ENCODE measurements at regions not wholly inside any gene's neighbourhood (a gene's known extent, or its start where the extent isn't known, plus 50 kb on each side); places are given as distances from the start of the nearest gene placed in this dataset.
"Not testable (repeated sequence)": the region's sequence is repeated elsewhere in the genome, so short reads cannot be mapped to it uniquely, and the experiment has no call there.

GRCh38 chrX:128818690-128819089 lies 704.6 kb downstream of the SMARCA1 start:
- no peak overlapping the region for H3K4me3 ChIP-seq (ENCODE audit: low read length)
- DNase-seq (ENCODE audit: low read depth) = no peak
- TF ChIP-seq CTCF (conservative IDR thresholded peaks at IDR 0.05; ENCODE audit: low read length) = no peak

GRCh38 chrX:128816919-128817318 lies 706.4 kb downstream of the SMARCA1 start:
- TF ChIP-seq CTCF (conservative IDR thresholded peaks at IDR 0.05; ENCODE audit: low read length) = no peak
- no peak overlapping the region for H3K4me3 ChIP-seq (ENCODE audit: low read length)
- no peak for DNase-seq (ENCODE audit: low read depth)

DNA sequence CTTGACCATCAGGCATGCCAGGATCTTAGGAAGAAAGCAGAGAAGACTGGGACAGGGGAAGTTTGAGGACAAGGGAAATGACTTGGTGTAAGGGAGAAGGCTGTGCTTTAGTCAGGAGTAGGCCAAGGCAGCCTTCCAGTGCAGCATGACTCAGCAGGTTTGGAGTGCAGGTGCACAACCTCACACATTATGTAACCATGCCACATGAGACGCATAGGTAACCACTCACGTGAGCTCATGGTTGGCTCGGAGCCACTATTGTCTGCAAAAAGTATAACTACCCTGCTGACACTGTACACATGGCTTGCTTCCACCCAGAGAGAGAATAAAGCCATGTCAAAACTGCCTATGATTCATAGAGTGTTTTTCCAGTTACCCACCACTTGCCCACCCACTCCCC lies 715.9 kb downstream of the SMARCA1 start:
- TF ChIP-seq CTCF (conservative IDR thresholded peaks at IDR 0.05; ENCODE audit: low read length) = no peak
- DNase-seq (ENCODE audit: low read depth) = no peak
- H3K4me3 ChIP-seq (ENCODE audit: low read length) = no peak overlapping the region

GRCh38 chrX:128805236-128805635 lies 718.1 kb downstream of the SMARCA1 start:
- H3K4me3 ChIP-seq (ENCODE audit: low read length) = no peak overlapping the region
- TF ChIP-seq CTCF (conservative IDR thresholded peaks at IDR 0.05; ENCODE audit: low read length) = no peak
- no peak for DNase-seq (ENCODE audit: low read depth)

- no peak for TF ChIP-seq CTCF (conservative IDR thresholded peaks at IDR 0.05; ENCODE audit: low read length)
- DNase-seq (ENCODE audit: low read depth) = no peak
- H3K4me3 ChIP-seq (ENCODE audit: low read length) = no peak overlapping the region
Observed at GRCh38 chrX:128804828-128805227, 718.5 kb downstream of the SMARCA1 start.

GRCh38 chrX:128800138-128800537 lies 723.2 kb downstream of the SMARCA1 start:
- no peak for DNase-seq (ENCODE audit: low read depth)
- no peak for TF ChIP-seq CTCF (conservative IDR thresholded peaks at IDR 0.05; ENCODE audit: low read length)
- H3K4me3 ChIP-seq (ENCODE audit: low read length) = no peak overlapping the region

GRCh38 chrX:128783139-128783538 lies 730.9 kb upstream of the ACTRT1 start:
- DNase-seq (ENCODE audit: low read depth) = not testable (repeated sequence)

DNA sequence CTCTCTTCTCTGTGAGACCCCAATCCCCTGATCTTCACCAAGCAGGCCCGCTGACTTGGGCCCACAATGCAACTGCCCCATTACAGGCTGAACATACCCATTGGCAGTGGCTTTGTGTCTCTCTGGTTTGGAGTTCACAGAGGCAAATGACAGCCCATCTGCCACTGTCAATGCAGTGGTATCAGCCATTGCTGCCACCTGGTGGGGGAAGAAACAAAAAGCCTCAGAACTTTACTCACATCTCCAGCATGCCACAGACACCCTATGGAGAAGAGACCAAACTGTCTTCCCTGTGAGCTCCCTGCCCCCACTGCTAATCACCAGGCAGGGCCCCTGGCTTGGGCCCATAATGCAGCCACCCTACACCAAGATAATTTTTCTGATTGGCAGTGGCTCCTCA lies 729.3 kb upstream of the ACTRT1 start:
- no peak overlapping the region for H3K4me3 ChIP-seq (ENCODE audit: low read length)
- TF ChIP-seq CTCF (conservative IDR thresholded peaks at IDR 0.05; ENCODE audit: low read length) = no peak
- DNase-seq (ENCODE audit: low read depth) = no peak

More at GRCh38 chrX:128783139-128783538, 730.9 kb upstream of the ACTRT1 start:
- H3K4me3 ChIP-seq (ENCODE audit: low read length) = not testable (repeated sequence)

All from AG10803 (cell line).